Hepatocyte (in vitro differentiated cells): ENCODE measurements at regions not wholly inside any gene's neighbourhood (a gene's known extent, or its start where the extent isn't known, plus 50 kb on each side); places are given as distances from the start of the nearest gene placed in this dataset.

ENCODE experiments used
- DNase-seq: peaks from one replicate; pipeline ENCODE4 v3.0.0-alpha.2; 2016; ENCODE audit warnings: low spot score
- H2AFZ ChIP-seq: fragments of 200-600 bp; sonication (generic); 2 replicates; pipeline ENCODE4 v1.6.0; 2016; ENCODE audit warnings: antibody characterized with exemption, mild to moderate bottlenecking
- H3K27ac ChIP-seq: fragments of 200-600 bp; sonication (generic); 2 replicates; pipeline ENCODE4 v1.5.1; 2016; ENCODE audit warnings: mild to moderate bottlenecking
- H3K27me3 ChIP-seq: fragments of 200-600 bp; sonication (generic); 2 replicates; pipeline ENCODE4 v1.6.1; 2016
- H3K36me3 ChIP-seq: fragments of 200-600 bp; sonication (generic); replicated peaks from 2 replicates; pipeline ENCODE4 v1.5.1; 2016; ENCODE audit warnings: low read depth; ENCODE audit not compliant: insufficient read depth
- H3K4me1 ChIP-seq: fragments of 200-600 bp; sonication (generic); 2 replicates; pipeline ENCODE4 v1.5.1; 2016; ENCODE audit warnings: mild to moderate bottlenecking, moderate library complexity; ENCODE audit not compliant: insufficient read depth
- H3K4me2 ChIP-seq: fragments of 200-600 bp; sonication (generic); 2 replicates; pipeline ENCODE4 v1.6.0; 2016
- H3K4me3 ChIP-seq: fragments of 200-600 bp; sonication (generic); 2 replicates; pipeline ENCODE4 v1.5.1; 2016; ENCODE audit warnings: mild to moderate bottlenecking
- H3K79me2 ChIP-seq: fragments of 200-600 bp; sonication (generic); 2 replicates; pipeline ENCODE4 v1.6.0; 2017; ENCODE audit warnings: mild to moderate bottlenecking
- H3K9me2 ChIP-seq: fragments of 200-600 bp; sonication (generic); replicated peaks from 2 replicates; pipeline ENCODE4 v1.6.0; 2017; ENCODE audit warnings: mild to moderate bottlenecking; ENCODE audit not compliant: insufficient read depth
- H3K9me3 ChIP-seq: fragments of 200-600 bp; sonication (generic); 2 replicates; pipeline ENCODE4 v1.5.1; 2016; ENCODE audit warnings: low read depth, mild to moderate bottlenecking
- H4K20me1 ChIP-seq: fragments of 200-600 bp; sonication (generic); 2 replicates; pipeline ENCODE4 v1.6.0; 2016; ENCODE audit warnings: mild to moderate bottlenecking; ENCODE audit not compliant: insufficient read depth, poor library complexity, severe bottlenecking
- CTCF ChIP-seq: fragments of 200-600 bp; sonication (generic); IDR thresholded peaks from 2 replicates; pipeline ENCODE4 v1.5.1; 2016; ENCODE audit warnings: antibody characterized with exemption, mild to moderate bottlenecking; ENCODE audit not compliant: poor library complexity
- EZH2 ChIP-seq: fragments of 200-600 bp; sonication (generic); IDR thresholded peaks from 2 replicates; pipeline ENCODE4 v1.6.1; 2016; ENCODE audit warnings: antibody characterized with exemption, mild to moderate bottlenecking, borderline replicate concordance
- EZH2phosphoT487 ChIP-seq: fragments of 200-600 bp; sonication (generic); IDR thresholded peaks from one replicate; pipeline ENCODE4 v1.6.1; 2018; ENCODE audit warnings: antibody characterized with exemption, mild to moderate bottlenecking, low read depth, moderate library complexity; ENCODE audit not compliant: unreplicated experiment, severe bottlenecking
- WGBS: methylation state at CpG from one replicate; pipeline ENCODE4 v1.1.6; 2016; ENCODE audit warnings: low lambda C conversion rate; ENCODE audit errors: missing lambda C conversion rate; 5-methylcytosine and 5-hydroxymethylcytosine counted together

- no peak overlapping the region for H2AFZ ChIP-seq
- H3K36me3 ChIP-seq: no peaks in the 10 kb centered on the region
- H3K27me3 ChIP-seq: no peaks in the 10 kb centered on the region
- H3K9me2 ChIP-seq: no peaks in the 10 kb centered on the region
- 79% methylated on average over 6 of the region's 6 CpGs for WGBS
- no peaks in the 10 kb centered on the region for H4K20me1 ChIP-seq
- H3K4me2 ChIP-seq: no peak overlapping the region
- H3K4me3 ChIP-seq: no peak overlapping the region
- TF ChIP-seq CTCF (no peak), EZH2 (no peak), EZH2phosphoT487 (no peak)
- no peak for DNase-seq
- H3K27ac ChIP-seq: no peak overlapping the region
- H3K79me2 ChIP-seq: no peaks in the 10 kb centered on the region
- no peaks in the 10 kb centered on the region for H3K9me3 ChIP-seq
- no peaks in the 10 kb centered on the region for H3K4me1 ChIP-seq
Measured at GRCh38 chr2:122179492-122180165, 424.2 kb downstream of the TSN start.

GRCh38 chr2:122180972-122181371 lies 425.5 kb downstream of the TSN start:
- Histone ChIP-seq H3K9me3 (no peaks in the 10 kb centered on the region), H3K36me3 (no peaks in the 10 kb centered on the region), H3K9me2 (no peaks in the 10 kb centered on the region), H3K4me3 (no peak overlapping the region), H3K4me2 (no peak overlapping the region), H2AFZ (no peak overlapping the region), H3K27ac (no peak overlapping the region), H4K20me1 (no peaks in the 10 kb centered on the region), H3K4me1 (no peaks in the 10 kb centered on the region), H3K27me3 (no peaks in the 10 kb centered on the region), H3K79me2 (no peaks in the 10 kb centered on the region)
- TF ChIP-seq CTCF: no peak
- TF ChIP-seq EZH2phosphoT487: no peak
- TF ChIP-seq EZH2: no peak
- no peak for DNase-seq
- 96% methylated on average over 1 of the region's 1 CpG for WGBS

GRCh38 chr2:122182616-122183355 lies 427.3 kb downstream of the TSN start:
- TF ChIP-seq EZH2: no peak
- no peak for TF ChIP-seq CTCF
- no peak for TF ChIP-seq EZH2phosphoT487
- no peak overlapping the region for H3K4me2 ChIP-seq
- H3K27ac ChIP-seq: no peak overlapping the region
- no peaks in the 10 kb centered on the region for H3K27me3 ChIP-seq
- no peak overlapping the region for H3K4me3 ChIP-seq
- no peaks in the 10 kb centered on the region for H3K79me2 ChIP-seq
- 83% methylated on average over 5 of the region's 5 CpGs for WGBS
- no peak for DNase-seq
- no peaks in the 10 kb centered on the region for H4K20me1 ChIP-seq
- no peaks in the 10 kb centered on the region for H3K9me2 ChIP-seq
- H3K4me1 ChIP-seq: no peaks in the 10 kb centered on the region
- no peak overlapping the region for H2AFZ ChIP-seq
- H3K36me3 ChIP-seq: no peaks in the 10 kb centered on the region
- no peaks in the 10 kb centered on the region for H3K9me3 ChIP-seq
